Nephron progenitor cell (in vitro differentiated cells): ENCODE measurements at regions not wholly inside any gene's neighbourhood (a gene's known extent, or its start where the extent isn't known, plus 50 kb on each side); places are given as distances from the start of the nearest gene placed in this dataset.

Experiments
- DNase-seq: peaks from one replicate; pipeline ENCODE4 v3.0.0; 2021
- H3K27ac Mint-ChIP-seq: 2 replicates; pipeline ENCODE4 v1.8.0; 2021; ENCODE audit warnings: mild to moderate bottlenecking, moderate library complexity, mixed read lengths
- H3K27me3 Mint-ChIP-seq: 2 replicates; pipeline ENCODE4 v1.8.0; 2021; ENCODE audit warnings: mild to moderate bottlenecking, low read depth, mixed read lengths; ENCODE audit not compliant: poor library complexity
- H3K36me3 Mint-ChIP-seq: 2 replicates; pipeline ENCODE4 v1.8.0; 2021; ENCODE audit warnings: low read depth, mixed read lengths
- H3K4me1 Mint-ChIP-seq: 2 replicates; pipeline ENCODE4 v1.8.0; 2021; ENCODE audit warnings: mixed read lengths
- H3K4me3 Mint-ChIP-seq: 2 replicates; pipeline ENCODE4 v1.8.0; 2021; ENCODE audit warnings: mild to moderate bottlenecking, moderate library complexity, mixed read lengths
- H3K9me3 Mint-ChIP-seq: 2 replicates; pipeline ENCODE4 v1.8.0; 2021; ENCODE audit warnings: mild to moderate bottlenecking, moderate library complexity, mixed read lengths
- CTCF ChIP-seq: fragments of 200-600 bp; sonication (generic); IDR thresholded peaks from 2 replicates; pipeline ENCODE4 v1.5.0; 2021; ENCODE audit warnings: antibody characterized with exemption

DNA sequence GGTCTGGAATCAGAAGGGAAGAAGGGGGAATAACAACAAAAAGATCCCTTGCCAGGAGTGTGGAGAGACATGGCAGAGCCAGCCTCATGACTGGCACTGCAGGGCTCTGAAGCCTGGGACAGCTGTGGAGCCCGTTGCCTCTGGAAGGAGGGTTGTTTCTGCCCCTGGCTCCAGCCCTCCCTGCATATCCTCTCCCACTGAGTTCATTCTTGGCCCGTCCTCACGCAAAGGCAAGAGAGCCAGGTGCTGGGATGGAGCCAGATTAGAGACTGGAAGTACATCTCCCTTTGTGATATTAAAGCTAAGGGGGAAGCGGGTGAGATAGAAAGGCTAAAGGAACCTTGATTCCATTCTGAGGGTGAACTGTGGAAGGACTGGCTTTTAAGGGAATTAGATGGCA, 141.5 kb upstream of the NPVF start:
- H3K4me3 Mint-ChIP-seq, result no peak overlapping the region
- H3K36me3 Mint-ChIP-seq, result peaks cover 8% of the 10 kb centered on the region
- no peaks in the 10 kb centered on the region for H3K4me1 Mint-ChIP-seq
- no peak overlapping the region for H3K27ac Mint-ChIP-seq
- TF ChIP-seq CTCF, result no peak
- H3K27me3 Mint-ChIP-seq, result peaks cover 2% of the 10 kb centered on the region
- H3K9me3 Mint-ChIP-seq, result peaks cover 53% of the 10 kb centered on the region
- no peak for DNase-seq

DNA sequence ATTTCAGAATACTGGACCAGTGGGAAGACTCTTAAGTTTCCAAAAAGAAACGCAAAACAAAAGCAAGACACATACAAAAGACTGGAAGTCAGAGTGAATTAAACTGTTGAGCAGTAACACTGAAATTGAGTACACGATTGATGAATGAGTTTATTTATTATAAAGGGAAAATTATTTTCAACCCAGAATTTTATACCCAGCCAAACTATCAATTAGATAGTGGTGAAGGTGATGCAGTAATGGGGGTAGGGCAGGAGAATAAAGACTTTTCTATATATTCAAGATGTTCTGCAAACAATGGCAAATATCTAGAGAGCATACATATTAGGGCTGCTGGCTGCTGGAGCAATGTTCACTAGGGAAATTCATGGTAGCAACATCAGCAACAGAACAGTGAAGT, 143.7 kb upstream of the NPVF start:
- H3K27ac Mint-ChIP-seq, result no peak overlapping the region
- peaks cover 53% of the 10 kb centered on the region for H3K9me3 Mint-ChIP-seq
- H3K4me1 Mint-ChIP-seq, result peaks cover 5% of the 10 kb centered on the region
- H3K4me3 Mint-ChIP-seq, result no peak overlapping the region
- H3K27me3 Mint-ChIP-seq, result peaks cover 5% of the 10 kb centered on the region
- DNase-seq, result no peak
- TF ChIP-seq CTCF, result no peak
- peaks cover 8% of the 10 kb centered on the region for H3K36me3 Mint-ChIP-seq

- H3K4me1 Mint-ChIP-seq, result peaks cover 5% of the 10 kb centered on the region
- H3K4me3 Mint-ChIP-seq, result no peak overlapping the region
- no peak for DNase-seq
- TF ChIP-seq CTCF, result no peak
- peaks cover 5% of the 10 kb centered on the region for H3K27me3 Mint-ChIP-seq
- peak overlapping the region; percentile 27 for H3K27ac Mint-ChIP-seq
- H3K36me3 Mint-ChIP-seq, result peaks cover 8% of the 10 kb centered on the region
- H3K9me3 Mint-ChIP-seq, result peaks cover 33% of the 10 kb centered on the region
These were observed 147.7 kb upstream of the NPVF start for GRCh38 chr7:25375805-25376600.

DNA sequence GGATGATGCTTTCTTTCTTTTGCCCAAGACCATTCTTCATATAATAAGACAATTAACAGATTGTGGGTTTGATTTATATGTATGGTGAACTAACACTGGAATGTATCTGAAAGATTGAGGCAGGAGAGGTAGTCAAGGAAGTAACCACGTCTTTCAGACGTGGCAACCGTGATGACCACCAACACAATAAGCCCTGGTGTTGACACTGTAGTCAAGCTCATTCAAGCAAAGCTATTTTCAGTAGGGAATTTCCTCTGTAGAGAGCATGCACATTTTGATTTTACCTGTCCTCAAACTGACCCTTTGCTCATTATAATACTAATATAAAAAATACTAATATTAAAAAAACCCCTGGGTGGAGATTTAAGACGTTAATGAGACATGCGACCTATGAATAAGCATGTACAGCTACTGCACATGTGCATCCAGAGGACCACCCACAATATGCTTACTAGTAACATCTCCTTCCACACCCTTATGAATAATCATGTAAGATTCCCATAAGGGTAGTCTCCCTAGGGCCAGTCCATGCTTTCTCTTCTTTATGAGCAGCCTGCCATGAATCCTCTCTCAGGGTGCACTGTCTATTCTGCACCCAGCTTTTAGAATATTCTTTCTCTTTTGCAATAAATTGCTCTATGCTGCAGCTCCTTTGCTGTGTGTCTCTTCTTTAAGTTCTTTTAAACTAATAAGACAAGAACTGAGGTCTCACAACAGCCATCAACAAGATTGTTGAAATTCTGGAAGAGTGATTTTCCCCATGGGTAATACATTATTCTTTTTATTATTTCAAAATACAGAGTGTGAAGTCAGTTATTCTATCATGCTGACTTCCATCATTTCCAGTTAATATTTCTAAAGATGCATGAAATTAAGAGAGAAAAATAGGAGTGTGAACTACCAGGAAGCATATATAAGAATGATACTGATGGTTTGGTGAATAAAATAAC, 151.3 kb upstream of the NPVF start:
- Mint-ChIP-seq H3K27me3 (peaks cover 5% of the 10 kb centered on the region), H3K27ac (no peak overlapping the region), H3K4me3 (no peak overlapping the region), H3K36me3 (no peaks in the 10 kb centered on the region), H3K9me3 (no peaks in the 10 kb centered on the region), H3K4me1 (peaks cover 37% of the 10 kb centered on the region)
- no peak for TF ChIP-seq CTCF
- no peak for DNase-seq

DNA sequence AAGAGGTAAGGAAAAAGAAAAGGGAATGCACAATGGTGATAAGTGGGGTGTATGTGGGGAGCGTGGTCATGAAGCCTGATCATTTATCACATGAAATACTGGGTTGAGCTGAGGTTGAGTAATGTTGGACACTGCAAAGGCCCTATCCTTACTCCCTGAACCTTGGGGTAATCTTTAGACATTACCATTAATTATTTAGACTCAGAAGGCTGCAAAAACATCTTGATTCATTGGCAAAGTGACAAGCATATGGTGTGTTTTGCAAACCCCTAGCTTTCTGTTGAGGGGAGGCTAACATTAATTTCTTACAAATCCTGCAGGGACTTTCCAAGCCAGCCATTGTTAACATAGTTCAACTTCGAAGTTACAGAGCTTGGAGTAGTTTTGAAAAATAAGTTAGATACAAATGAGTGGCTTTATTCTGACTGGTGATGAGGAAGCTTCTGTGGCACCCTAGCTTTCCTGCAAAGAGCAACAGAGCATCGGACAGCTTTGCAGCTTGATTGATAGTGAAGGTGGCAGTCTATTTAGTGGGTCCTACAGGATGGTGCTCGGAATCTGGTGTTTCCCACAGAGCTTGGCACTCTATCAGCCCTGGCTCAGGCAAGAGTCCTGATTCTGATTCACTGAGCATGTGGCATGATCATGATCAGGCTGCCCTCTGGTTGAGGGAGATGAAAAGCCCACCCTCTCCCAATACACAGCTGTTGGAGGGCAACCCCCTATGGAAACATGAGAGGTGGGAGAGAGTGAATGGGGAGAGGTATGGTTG, 153.7 kb upstream of the NPVF start:
- H3K4me3 Mint-ChIP-seq, result no peak overlapping the region
- H3K9me3 Mint-ChIP-seq, result no peaks in the 10 kb centered on the region
- no peak for DNase-seq
- no peak overlapping the region for H3K27ac Mint-ChIP-seq
- no peak for TF ChIP-seq CTCF
- H3K27me3 Mint-ChIP-seq, result peaks cover 3% of the 10 kb centered on the region
- peaks cover 56% of the 10 kb centered on the region for H3K4me1 Mint-ChIP-seq
- no peaks in the 10 kb centered on the region for H3K36me3 Mint-ChIP-seq
